Amniotic stem cell (primary cell): ENCODE measurements at regions not wholly inside any gene's neighbourhood (a gene's known extent, or its start where the extent isn't known, plus 50 kb on each side); places are given as distances from the start of the nearest gene placed in this dataset.

Experiments used
- DNase-seq: peaks from one replicate; lab custom pipeline; 2025; lab: John Stamatoyannopoulos, UW

- no peak for DNase-seq
These were observed 440.4 kb downstream of the COL12A1 start for GRCh38 chr6:74765486-74765885.

DNA sequence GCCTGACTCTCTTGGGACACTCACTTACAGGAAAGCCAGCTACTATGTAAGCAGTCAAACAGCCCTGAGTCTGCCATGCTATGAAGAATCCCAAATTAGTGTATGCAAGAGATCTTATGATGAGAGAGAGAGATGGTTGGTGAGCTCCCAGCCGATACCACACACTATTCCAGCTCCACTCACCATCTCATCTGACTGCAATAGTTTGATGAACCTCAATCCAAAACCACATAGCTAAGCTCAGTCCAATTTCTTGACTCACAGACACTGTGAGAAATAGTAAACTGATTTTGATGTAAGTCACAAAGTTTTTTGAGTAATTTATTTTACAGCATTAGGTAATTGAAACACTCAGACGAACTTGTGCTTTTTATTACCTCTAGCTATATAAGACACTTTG lies 441.4 kb downstream of the COL12A1 start:
- no peak for DNase-seq

- no peak for DNase-seq
These were observed 443.0 kb downstream of the COL12A1 start for GRCh38 chr6:74762841-74763240.

- no peak for DNase-seq
These were observed 448.0 kb downstream of the COL12A1 start for GRCh38 chr6:74757813-74758212.

DNA sequence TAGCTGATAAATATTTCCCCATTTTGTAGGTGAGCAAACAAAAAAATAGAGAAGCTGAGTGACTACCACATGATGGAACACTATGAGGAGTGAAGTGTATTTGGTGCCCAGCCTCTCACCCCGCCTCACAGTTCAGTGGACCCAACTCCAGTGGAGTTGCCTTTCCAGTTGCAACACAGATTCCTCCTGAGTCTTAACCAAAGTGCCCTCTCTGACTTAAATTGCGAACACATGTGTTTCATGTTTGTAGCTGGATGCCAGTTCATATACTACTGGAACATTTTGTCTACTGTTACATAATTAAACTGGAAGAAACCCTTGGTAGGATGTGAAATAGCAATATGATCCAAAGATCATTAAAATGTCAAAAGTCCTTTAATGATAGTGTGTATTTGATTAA lies 448.9 kb downstream of the COL12A1 start:
- DNase-seq: no peak

DNA sequence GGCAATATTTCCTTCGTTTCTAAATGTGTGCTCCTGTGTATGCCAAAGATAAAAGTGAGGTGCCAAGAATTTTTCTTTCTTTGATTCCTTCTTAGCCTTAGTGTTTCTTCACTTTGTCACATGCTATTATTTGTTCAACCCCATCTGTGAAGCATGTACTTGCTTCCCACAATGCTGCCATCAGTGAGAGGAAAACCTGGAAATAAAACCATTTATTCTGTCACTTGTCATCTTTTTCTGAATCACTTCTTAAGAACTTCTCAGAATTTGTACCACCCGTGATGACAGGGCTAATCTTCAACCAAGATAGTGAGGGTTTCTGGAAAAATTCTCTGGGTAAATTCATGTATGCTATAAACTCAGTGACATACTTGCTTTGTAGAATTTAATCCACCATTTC lies 450.1 kb downstream of the COL12A1 start:
- DNase-seq: no peak

DNA sequence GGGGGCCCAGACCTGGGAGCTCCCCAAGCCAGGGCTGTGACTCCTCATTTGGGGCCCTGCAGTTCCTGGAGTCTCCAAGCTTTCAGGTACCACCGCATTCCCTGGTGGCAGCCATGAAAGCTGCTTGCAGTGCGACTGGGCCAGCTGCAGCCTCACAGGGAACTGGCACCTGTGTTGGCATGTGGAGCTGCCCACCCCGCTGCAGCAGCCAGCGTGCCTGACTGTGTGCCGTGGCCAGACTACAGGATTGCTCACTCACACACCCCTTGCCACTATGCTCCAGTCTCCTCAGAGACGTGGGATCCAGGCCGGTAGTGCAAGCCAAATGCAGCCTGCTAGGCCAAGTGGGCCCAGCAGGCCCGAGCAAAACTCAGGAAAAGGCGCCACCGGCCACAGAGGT lies 450.7 kb downstream of the COL12A1 start:
- DNase-seq: no peak

DNA sequence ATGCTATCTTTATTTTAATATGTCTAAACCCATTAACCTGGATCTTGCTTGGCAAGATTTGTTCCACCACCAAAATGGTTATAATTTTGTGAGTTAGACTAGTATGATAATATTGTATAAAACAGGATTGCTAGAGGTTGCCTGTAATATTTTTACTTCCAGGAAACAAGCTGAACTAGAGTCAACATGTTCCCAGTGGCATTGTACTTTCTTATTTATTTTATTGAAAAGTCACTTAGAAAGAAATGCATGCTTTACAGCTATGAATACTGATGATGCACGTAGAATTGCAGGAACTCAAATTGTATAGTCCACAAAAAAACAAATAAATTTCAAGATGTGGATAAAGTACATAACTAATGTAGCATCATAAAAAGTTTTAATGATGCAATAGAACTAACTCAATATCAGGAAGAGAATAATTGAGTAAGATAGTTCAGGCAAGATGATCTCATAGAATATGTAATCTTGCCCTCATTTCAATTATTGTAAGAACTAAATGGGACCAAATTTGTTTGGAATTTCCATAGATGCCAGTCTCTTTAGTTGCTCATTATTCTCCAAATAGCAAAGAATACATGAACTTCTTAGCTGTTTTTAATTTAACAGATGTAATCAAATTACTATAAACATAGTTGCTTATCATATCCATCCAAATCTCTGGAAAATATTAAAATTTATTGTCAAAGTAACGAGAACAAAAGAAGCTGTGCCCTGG lies 451.8 kb downstream of the COL12A1 start:
- no peak for DNase-seq

- no peak for DNase-seq
These were observed 453.6 kb downstream of the COL12A1 start for GRCh38 chr6:74752303-74752702.

- DNase-seq: no peak
These were observed 455.0 kb downstream of the COL12A1 start for GRCh38 chr6:74750826-74751225.

DNA sequence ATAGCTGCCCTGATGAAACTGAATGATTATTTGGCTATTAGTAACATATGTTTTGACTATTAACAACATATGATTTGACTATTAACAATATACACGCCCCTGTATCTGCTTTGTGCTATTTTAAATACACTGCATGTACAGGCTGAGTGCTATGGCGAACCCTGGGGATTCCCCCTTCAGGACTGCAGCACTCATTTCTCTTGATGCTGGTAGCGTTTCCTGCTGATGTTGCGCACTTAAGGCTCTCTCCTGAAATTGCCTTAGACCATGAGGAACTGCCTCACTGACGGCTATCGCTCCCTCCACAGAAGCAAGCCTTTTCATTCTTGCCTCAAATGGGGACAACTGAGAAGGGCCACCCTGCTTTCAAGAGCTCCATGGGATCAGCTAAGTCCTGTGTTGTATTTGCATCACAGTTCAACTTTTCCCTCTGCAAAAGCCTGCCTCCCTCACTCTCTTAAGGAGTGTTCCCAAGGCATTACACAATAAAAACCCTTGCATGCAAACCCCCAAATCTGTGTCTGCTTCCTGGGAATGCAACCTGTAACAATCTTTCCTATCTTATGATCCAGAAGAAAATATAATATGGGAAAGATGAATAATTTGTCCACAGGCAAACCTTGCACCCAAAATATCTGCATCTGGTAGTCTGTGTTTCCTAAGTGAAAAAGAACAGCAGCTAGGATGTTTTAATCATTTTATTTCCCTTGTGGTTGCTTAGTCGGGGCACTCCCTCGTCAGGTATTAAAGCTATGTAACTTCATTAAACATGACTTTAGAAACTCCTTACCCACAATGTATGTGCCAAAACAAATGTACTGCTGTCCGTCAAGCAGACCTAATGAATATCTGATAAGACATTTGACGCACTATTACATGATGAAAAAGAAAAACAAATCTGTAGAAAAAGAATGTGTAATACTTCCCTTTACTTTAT lies 456.4 kb downstream of the COL12A1 start:
- peak; percentile 12 for DNase-seq

DNA sequence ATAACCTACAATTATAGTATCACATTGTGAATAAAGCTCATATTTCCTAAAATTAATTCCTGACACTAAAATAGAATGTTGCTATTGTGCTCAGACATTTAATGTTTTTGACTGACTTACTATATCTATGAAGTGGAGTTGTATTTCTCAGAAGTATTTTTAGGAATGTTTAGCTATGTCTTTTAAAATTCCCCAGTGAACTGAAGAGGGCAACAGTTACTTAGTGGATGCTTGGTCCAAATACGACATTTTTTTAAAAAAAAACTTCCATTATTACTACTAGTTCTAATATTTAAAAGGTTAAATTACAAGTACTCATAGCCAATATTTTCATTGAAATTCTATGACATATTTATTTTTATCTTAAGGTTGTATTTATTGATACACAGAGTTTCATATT lies 460.2 kb downstream of the COL12A1 start:
- DNase-seq: no peak

- DNase-seq: no peak
These were observed 462.9 kb downstream of the COL12A1 start for GRCh38 chr6:74742793-74743508.

- no peak for DNase-seq
These were observed 464.2 kb downstream of the COL12A1 start for GRCh38 chr6:74741646-74742045.

DNA sequence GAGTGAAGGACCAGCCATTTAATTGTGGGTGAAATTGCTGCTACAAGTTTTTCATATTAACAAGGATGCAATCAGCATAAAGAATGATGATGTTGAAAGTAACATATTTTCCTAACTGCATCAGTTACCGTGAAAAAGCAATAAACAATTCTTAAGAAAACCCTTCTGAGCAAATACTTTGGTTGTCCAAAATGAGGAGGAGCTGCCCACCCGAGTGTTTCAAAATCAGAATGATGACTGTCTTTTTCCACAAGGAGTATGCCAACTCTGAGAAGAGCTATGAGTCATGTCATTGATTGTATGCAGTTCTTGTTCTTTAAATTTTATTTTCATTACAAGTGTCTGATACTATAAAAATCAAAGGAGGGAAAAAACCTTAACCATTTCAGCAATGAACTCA lies 470.5 kb downstream of the COL12A1 start:
- DNase-seq: peak; percentile 69

- no peak for DNase-seq
These were observed 471.0 kb downstream of the COL12A1 start for GRCh38 chr6:74734901-74735300.

GRCh38 chr6:74733830-74734620 lies 471.8 kb downstream of the COL12A1 start:
- no peak for DNase-seq

DNA sequence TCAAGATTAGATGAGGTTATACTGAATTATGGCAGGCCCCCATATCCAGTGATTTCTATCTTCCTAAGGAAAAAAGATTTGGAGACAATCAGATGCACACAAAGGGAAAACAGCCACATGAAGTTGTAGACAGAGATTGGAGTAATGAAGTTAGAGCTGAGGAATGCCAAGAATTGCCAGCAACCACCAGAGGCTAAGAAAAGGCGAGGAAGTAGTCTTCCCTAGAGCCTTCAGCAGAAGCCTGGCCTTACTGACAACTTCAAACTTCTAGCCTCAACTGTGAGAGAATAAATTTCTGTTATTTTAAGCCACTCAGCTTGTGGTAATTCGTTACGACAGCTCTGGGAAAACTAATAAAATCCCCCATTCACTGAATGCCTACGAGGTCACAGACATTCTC lies 473.9 kb downstream of the COL12A1 start:
- peak; percentile 31 for DNase-seq

GRCh38 chr6:74731204-74731603 lies 474.6 kb downstream of the COL12A1 start:
- peak; percentile 25 for DNase-seq

- no peak for DNase-seq
These were observed 484.9 kb downstream of the COL12A1 start for GRCh38 chr6:74720923-74721322.

DNA sequence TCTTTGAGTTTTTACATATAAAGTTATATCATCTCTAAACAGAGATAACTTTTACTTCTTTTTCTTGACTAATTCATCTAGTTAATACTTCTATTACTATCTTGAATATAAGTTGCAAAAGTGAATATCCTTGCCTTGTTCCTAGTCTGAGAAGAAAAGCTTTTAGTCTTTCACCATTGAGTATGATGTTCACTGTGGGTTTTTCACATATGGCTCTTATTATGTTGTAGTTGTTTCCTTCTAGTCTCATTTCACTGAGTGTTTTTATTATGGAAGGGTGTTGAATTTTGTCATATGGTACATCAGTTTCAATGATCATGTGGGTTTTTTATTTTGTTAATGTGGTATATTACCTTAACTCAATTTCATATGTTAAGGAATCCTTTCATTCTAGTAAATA lies 488.3 kb downstream of the COL12A1 start:
- no peak for DNase-seq
